Thyroid gland (tissue), 4 donors: ENCODE measurements at regions not wholly inside any gene's neighbourhood (a gene's known extent, or its start where the extent isn't known, plus 50 kb on each side); places are given as distances from the start of the nearest gene placed in this dataset.

Source experiments
- CTCF ChIP-seq, 6 experiments: fragments of 200-600 bp in 3 of 6; fragments of 450-650 bp in 3 of 6; sonication (generic) in 3 of 6; IDR thresholded peaks; one replicate each; pipeline ENCODE4 v1.5.1; 2016 to 2019; ENCODE audit warnings: antibody characterized with exemption in 6 of 6, mild to moderate bottlenecking in 2 of 6, inconsistent platforms in 1 of 6, moderate library complexity in 1 of 6
- POLR2A ChIP-seq, 2 donors: fragments of 450-650 bp; IDR thresholded peaks; one replicate each; pipeline ENCODE4 v1.6.1; 2017; ENCODE audit warnings: antibody characterized with exemption in 2 of 2, mild to moderate bottlenecking in 2 of 2, moderate library complexity in 1 of 2

- TF ChIP-seq CTCF (IDR thresholded peaks at IDR 0.05) (no peak), POLR2A (IDR thresholded peaks at IDR 0.05) (no peak)
Observed at GRCh38 chr7:34236839-34237492, 331.6 kb downstream of the BMPER start.
